ENCODE measurements at regions not wholly inside any gene's neighbourhood (a gene's known extent, or its start where the extent isn't known, plus 50 kb on each side); places are given as distances from the start of the nearest gene placed in this dataset.

DNA sequence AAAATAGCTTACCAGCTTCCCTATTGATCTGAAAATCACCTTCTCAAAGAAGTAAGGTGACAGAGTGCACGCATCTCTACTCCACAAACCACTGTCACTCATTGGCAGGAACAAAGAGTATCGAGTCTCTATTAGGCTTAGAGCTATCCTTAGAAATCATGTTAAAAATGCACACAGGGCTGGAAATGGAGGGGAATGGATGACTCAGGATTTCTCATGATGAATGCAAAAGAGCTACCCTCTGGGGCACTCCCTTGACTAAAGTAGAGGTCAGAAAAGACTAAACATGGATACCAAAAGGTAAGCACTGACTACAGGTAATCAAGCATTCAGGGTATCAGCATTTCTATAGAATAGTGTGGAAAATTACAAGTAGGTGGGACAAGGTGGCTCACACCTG is 96.1 kb upstream of the ANO4 start:
- intact Hi-C loops (cut with micrococcal nuclease) = no loop called here

GRCh38 chr12:100699209-100699608 is 95.4 kb upstream of the ANO4 start:
- Histone ChIP-seq H3K4me1 (ENCODE audit: control insufficient read depth in 1 of 2, insufficient read depth in 2 of 2, low read length in 2 of 2) (peaks cover 14 to 20% of the 10 kb centered on the region in 2 donors), H3K4me3 (replicated peaks in 1 of 3; ENCODE audit: low read depth in 2 of 3, low read length in 3 of 3) (no peak overlapping the region), H3K9ac (ENCODE audit: insufficient read depth, low read length, poor library complexity, severe bottlenecking) (no peak overlapping the region), H3K9me3 (replicated peaks in 1 of 2; ENCODE audit: control insufficient read depth in 1 of 2, insufficient read depth in 1 of 2, low read length in 2 of 2) (no peaks in the 10 kb centered on the region), H3K79me2 (ENCODE audit: insufficient read depth, low read length) (no peaks in the 10 kb centered on the region), H3K27ac (ENCODE audit: low read depth in 1 of 2, low read length in 2 of 2) (no peak overlapping the region), H4K20me1 (ENCODE audit: insufficient read depth, low read length) (no peaks in the 10 kb centered on the region), H3K4me2 (replicated peaks; ENCODE audit: extremely low read depth, low read length, poor library complexity, severe bottlenecking) (no peak overlapping the region), H3K27me3 (ENCODE audit: control insufficient read depth in 2 of 2, insufficient read depth in 2 of 2, low read length in 2 of 2) (no peaks in the 10 kb centered on the region), H3K36me3 (replicated peaks in 1 of 2; ENCODE audit: control insufficient read depth in 1 of 2, insufficient read depth in 2 of 2, low read length in 2 of 2) (no peaks in the 10 kb centered on the region), H2AFZ (ENCODE audit: insufficient read depth, low read depth, low read length, poor library complexity, severe bottlenecking) (no peak overlapping the region)
- peaks cover 0 to 3% (median 2%) of the 10 kb centered on the region in 7 donors for H3K9me3 Mint-ChIP-seq
- TF ChIP-seq, protein P1, sequence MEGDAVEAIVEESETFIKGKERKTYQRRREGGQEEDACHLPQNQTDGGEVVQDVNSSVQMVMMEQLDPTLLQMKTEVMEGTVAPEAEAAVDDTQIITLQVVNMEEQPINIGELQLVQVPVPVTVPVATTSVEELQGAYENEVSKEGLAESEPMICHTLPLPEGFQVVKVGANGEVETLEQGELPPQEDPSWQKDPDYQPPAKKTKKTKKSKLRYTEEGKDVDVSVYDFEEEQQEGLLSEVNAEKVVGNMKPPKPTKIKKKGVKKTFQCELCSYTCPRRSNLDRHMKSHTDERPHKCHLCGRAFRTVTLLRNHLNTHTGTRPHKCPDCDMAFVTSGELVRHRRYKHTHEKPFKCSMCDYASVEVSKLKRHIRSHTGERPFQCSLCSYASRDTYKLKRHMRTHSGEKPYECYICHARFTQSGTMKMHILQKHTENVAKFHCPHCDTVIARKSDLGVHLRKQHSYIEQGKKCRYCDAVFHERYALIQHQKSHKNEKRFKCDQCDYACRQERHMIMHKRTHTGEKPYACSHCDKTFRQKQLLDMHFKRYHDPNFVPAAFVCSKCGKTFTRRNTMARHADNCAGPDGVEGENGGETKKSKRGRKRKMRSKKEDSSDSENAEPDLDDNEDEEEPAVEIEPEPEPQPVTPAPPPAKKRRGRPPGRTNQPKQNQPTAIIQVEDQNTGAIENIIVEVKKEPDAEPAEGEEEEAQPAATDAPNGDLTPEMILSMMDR (IDR thresholded peaks at IDR 0.05) = no peak
- H3K27me3 Mint-ChIP-seq (ENCODE audit: low read depth in 3 of 3) = peaks cover 4 to 7% (median 7%) of the 10 kb centered on the region in 3 donors
- H3K27ac Mint-ChIP-seq = peak overlapping the region in 2 of 7 donors; percentile 4 to 11
- H3K4me3 Mint-ChIP-seq = peak overlapping the region in 1 of 2 donors; percentile 67
- WGBS (ENCODE audit: insufficient coverage) = no CpG with 5 or more reads among the region's 1 CpG
- H3K4me1 Mint-ChIP-seq = peaks cover 24% of the 10 kb centered on the region
- intact Hi-C loops (cut with micrococcal nuclease) = no loop called here
- DNase-seq = peak in 2 of 3 donors; percentile 16 to 20
- H3K36me3 Mint-ChIP-seq = no peaks in the 10 kb centered on the region

More for the DNA sequence above, 96.1 kb upstream of the ANO4 start:
- Histone ChIP-seq H3K27me3 (ENCODE audit: control insufficient read depth in 2 of 2, insufficient read depth in 2 of 2, low read length in 2 of 2) (no peaks in the 10 kb centered on the region), H3K4me1 (ENCODE audit: control insufficient read depth in 1 of 2, insufficient read depth in 2 of 2, low read length in 2 of 2) (peaks cover 14 to 20% of the 10 kb centered on the region in 2 donors), H3K36me3 (replicated peaks in 1 of 2; ENCODE audit: control insufficient read depth in 1 of 2, insufficient read depth in 2 of 2, low read length in 2 of 2) (no peaks in the 10 kb centered on the region), H3K9me3 (replicated peaks in 1 of 2; ENCODE audit: control insufficient read depth in 1 of 2, insufficient read depth in 1 of 2, low read length in 2 of 2) (no peaks in the 10 kb centered on the region), H4K20me1 (ENCODE audit: insufficient read depth, low read length) (no peaks in the 10 kb centered on the region), H3K79me2 (ENCODE audit: insufficient read depth, low read length) (no peaks in the 10 kb centered on the region), H3K27ac (ENCODE audit: low read depth in 1 of 2, low read length in 2 of 2) (no peak overlapping the region), H2AFZ (ENCODE audit: insufficient read depth, low read depth, low read length, poor library complexity, severe bottlenecking) (no peak overlapping the region), H3K4me3 (replicated peaks in 1 of 3; ENCODE audit: low read depth in 2 of 3, low read length in 3 of 3) (no peak overlapping the region), H3K4me2 (replicated peaks; ENCODE audit: extremely low read depth, low read length, poor library complexity, severe bottlenecking) (no peak overlapping the region), H3K9ac (ENCODE audit: insufficient read depth, low read length, poor library complexity, severe bottlenecking) (no peak overlapping the region)
- Mint-ChIP-seq H3K4me3 (no peak overlapping the region), H3K4me1 (peaks cover 24% of the 10 kb centered on the region), H3K27me3 (ENCODE audit: low read depth in 3 of 3) (peaks cover 0 to 6% (median 4%) of the 10 kb centered on the region in 3 donors), H3K27ac (no peak overlapping the region), H3K36me3 (no peaks in the 10 kb centered on the region), H3K9me3 (peaks cover 0 to 3% (median 0%) of the 10 kb centered on the region in 7 donors)
- TF ChIP-seq, protein P1 (IDR thresholded peaks at IDR 0.05) = no peak
- WGBS (ENCODE audit: insufficient coverage) = no CpG with 5 or more reads among the region's 2 CpGs
- no peak for DNase-seq
